ENCODE measurements at regions not wholly inside any gene's neighbourhood (a gene's known extent, or its start where the extent isn't known, plus 50 kb on each side); places are given as distances from the start of the nearest gene placed in this dataset.

DNA sequence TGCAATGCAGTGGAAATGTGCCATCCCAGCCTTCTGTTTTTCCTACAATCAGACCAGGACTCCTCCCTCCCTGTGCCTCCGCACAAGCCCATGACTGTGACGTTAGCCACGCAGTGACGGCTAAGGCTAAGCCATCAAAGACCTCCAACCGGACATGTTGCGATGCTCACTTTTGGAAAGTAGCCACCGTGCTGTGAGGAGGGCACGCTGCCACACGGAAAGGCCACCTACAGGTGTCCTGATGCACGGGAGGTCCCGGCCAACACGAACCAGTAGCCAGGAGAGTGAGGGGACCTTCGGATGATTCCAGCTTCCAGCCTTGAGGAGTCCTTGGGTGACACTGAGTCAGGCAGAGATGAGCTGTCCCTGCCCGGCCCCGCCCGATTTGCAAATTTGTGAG lies 53.9 kb downstream of the FOXL1 start:
- H3K36me3 ChIP-seq (ENCODE audit: control insufficient read depth in 5 of 5, insufficient read depth in 5 of 5, low read length in 5 of 5) = no peaks in the 10 kb centered on the region
- H3K4me3 ChIP-seq (ENCODE audit: low read depth in 1 of 5, low read length in 5 of 5) = no peak overlapping the region
- no peak overlapping the region for H3K27ac ChIP-seq (ENCODE audit: low read depth, low read length)
- peaks cover 0 to 9% (median 6%) of the 10 kb centered on the region in 5 donors for H3K27me3 ChIP-seq (ENCODE audit: control insufficient read depth in 5 of 5, insufficient read depth in 4 of 5, low read length in 5 of 5)
- H3K9ac ChIP-seq (ENCODE audit: low read length in 5 of 5) = no peak overlapping the region
- H3K4me1 ChIP-seq (ENCODE audit: control insufficient read depth in 5 of 5, insufficient read depth in 5 of 5, low read length in 5 of 5) = no peaks in the 10 kb centered on the region
- peaks cover 0 to 3% (median 3%) of the 10 kb centered on the region in 5 donors for H3K9me3 ChIP-seq (ENCODE audit: control insufficient read depth in 5 of 5, low read length in 5 of 5)

DNA sequence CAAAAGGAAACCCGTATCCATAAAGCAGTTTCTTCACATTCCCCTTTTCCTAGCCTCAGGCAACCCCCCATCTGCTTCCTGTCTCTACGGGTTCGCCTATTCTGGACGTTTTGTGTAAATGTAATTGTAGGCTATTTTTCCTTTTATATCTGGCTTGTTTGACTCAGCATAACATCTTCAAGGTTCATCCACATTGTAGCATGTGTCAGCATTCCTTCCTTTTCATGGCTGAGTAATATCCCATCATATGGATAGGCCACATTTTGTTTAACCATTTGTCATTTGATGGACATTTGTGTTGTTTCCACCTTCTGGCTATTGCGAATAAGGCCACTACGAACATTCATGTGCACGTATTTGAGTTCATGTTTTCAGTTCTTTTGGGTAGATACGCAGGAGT lies 54.6 kb downstream of the FOXL1 start:
- peaks cover 0 to 3% (median 0%) of the 10 kb centered on the region in 5 donors for H3K9me3 ChIP-seq (ENCODE audit: control insufficient read depth in 5 of 5, low read length in 5 of 5)
- no peaks in the 10 kb centered on the region for H3K36me3 ChIP-seq (ENCODE audit: control insufficient read depth in 5 of 5, insufficient read depth in 5 of 5, low read length in 5 of 5)
- no peak overlapping the region for H3K27ac ChIP-seq (ENCODE audit: low read depth, low read length)
- H3K4me3 ChIP-seq (ENCODE audit: low read depth in 1 of 5, low read length in 5 of 5) = no peak overlapping the region
- no peaks in the 10 kb centered on the region for H3K4me1 ChIP-seq (ENCODE audit: control insufficient read depth in 5 of 5, insufficient read depth in 5 of 5, low read length in 5 of 5)
- peaks cover 0 to 12% (median 10%) of the 10 kb centered on the region in 5 donors for H3K27me3 ChIP-seq (ENCODE audit: control insufficient read depth in 5 of 5, insufficient read depth in 4 of 5, low read length in 5 of 5)
- H3K9ac ChIP-seq (ENCODE audit: low read length in 5 of 5) = no peak overlapping the region

DNA sequence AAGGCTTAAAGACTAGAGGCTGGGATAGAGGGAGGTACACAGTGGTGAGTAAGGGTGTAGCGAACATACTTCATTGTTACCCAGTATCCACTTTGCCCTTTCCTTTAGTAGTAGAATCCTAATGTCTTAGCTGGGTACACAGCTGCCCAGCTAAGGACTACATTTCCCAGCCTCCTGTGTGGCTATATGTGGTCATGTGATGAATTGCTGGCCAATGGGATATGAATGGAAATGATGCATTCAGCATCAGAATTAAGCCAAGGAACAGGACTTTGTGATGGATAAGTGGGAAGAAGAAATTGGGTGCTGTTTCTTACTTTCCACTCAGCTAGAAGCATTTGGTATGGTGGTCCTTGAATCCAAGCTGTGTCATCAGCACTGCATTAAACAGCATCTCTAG lies 55.9 kb downstream of the FOXL1 start:
- Histone ChIP-seq H3K36me3 (ENCODE audit: control insufficient read depth in 5 of 5, insufficient read depth in 5 of 5, low read length in 5 of 5) (no peaks in the 10 kb centered on the region), H3K4me3 (ENCODE audit: low read depth in 1 of 5, low read length in 5 of 5) (no peak overlapping the region), H3K9me3 (ENCODE audit: control insufficient read depth in 5 of 5, low read length in 5 of 5) (peaks cover 0 to 3% (median 0%) of the 10 kb centered on the region in 5 donors), H3K4me1 (ENCODE audit: control insufficient read depth in 5 of 5, insufficient read depth in 5 of 5, low read length in 5 of 5) (no peaks in the 10 kb centered on the region), H3K27me3 (ENCODE audit: control insufficient read depth in 5 of 5, insufficient read depth in 4 of 5, low read length in 5 of 5) (peaks cover 0 to 17% (median 11%) of the 10 kb centered on the region in 5 donors), H3K27ac (ENCODE audit: low read depth, low read length) (no peak overlapping the region), H3K9ac (ENCODE audit: low read length in 5 of 5) (no peak overlapping the region)

GRCh38 chr16:86635176-86635876 lies 57.0 kb downstream of the FOXL1 start:
- Histone ChIP-seq H3K27me3 (ENCODE audit: control insufficient read depth in 5 of 5, insufficient read depth in 4 of 5, low read length in 5 of 5) (peaks cover 4 to 23% (median 11%) of the 10 kb centered on the region in 5 donors), H3K36me3 (ENCODE audit: control insufficient read depth in 5 of 5, insufficient read depth in 5 of 5, low read length in 5 of 5) (no peaks in the 10 kb centered on the region), H3K9me3 (ENCODE audit: control insufficient read depth in 5 of 5, low read length in 5 of 5) (peaks cover 0 to 3% (median 0%) of the 10 kb centered on the region in 5 donors), H3K9ac (ENCODE audit: low read length in 5 of 5) (no peak overlapping the region), H3K27ac (ENCODE audit: low read depth, low read length) (no peak overlapping the region), H3K4me1 (ENCODE audit: control insufficient read depth in 5 of 5, insufficient read depth in 5 of 5, low read length in 5 of 5) (peaks cover 0 to under 1% (median 0%) of the 10 kb centered on the region in 5 donors), H3K4me3 (ENCODE audit: low read depth in 1 of 5, low read length in 5 of 5) (no peak overlapping the region)

DNA sequence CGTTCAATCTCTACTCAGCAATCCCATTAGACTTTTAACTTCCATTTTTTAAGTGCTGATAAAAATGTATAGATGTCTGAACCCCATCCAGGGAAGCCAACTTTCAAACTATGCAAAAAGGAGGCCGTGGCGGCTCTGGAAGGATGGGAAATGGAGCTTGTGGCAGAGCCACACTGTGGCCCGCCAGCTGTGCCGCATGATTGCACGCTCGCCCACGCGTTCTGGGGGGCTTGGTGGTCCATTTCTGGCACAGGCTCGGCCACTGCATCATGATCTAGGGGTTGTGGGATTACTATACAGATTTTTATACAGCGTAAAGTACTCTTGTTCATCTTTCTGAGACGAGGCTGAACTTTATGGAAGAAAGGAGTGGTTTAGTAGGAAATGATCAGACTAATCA lies 57.6 kb downstream of the FOXL1 start:
- H3K36me3 ChIP-seq (ENCODE audit: control insufficient read depth in 5 of 5, insufficient read depth in 5 of 5, low read length in 5 of 5) = no peaks in the 10 kb centered on the region
- peaks cover 0 to 3% (median 0%) of the 10 kb centered on the region in 5 donors for H3K9me3 ChIP-seq (ENCODE audit: control insufficient read depth in 5 of 5, low read length in 5 of 5)
- H3K9ac ChIP-seq (ENCODE audit: low read length in 5 of 5) = no peak overlapping the region
- peaks cover 4 to 25% (median 14%) of the 10 kb centered on the region in 5 donors for H3K27me3 ChIP-seq (ENCODE audit: control insufficient read depth in 5 of 5, insufficient read depth in 4 of 5, low read length in 5 of 5)
- H3K4me3 ChIP-seq (ENCODE audit: low read depth in 1 of 5, low read length in 5 of 5) = no peak overlapping the region
- H3K4me1 ChIP-seq (ENCODE audit: control insufficient read depth in 5 of 5, insufficient read depth in 5 of 5, low read length in 5 of 5) = peaks cover 0 to 3% (median 0%) of the 10 kb centered on the region in 5 donors
- no peak overlapping the region for H3K27ac ChIP-seq (ENCODE audit: low read depth, low read length)

DNA sequence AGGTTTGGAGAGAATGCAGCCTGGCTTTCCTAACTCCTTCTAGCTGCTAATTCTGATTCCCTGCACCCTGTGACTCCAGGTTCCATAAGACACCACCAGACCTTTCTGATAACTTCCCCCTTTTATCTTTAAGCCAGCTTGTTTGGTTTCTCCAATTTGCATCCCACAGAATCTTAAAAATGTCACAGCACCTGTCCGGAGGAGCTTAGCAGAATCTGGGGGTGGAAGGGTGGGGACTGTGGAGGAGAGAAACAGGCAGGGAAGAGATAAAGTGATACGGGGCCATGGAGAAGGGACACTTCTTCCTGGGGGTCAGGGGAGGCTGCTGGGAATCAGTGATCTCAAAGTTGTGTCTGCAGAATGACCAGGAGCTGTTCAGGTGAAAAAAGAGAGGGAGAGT lies 59.4 kb downstream of the FOXL1 start:
- H3K4me3 ChIP-seq (ENCODE audit: low read depth in 1 of 5, low read length in 5 of 5) = no peak overlapping the region
- peaks cover 0 to 3% (median 0%) of the 10 kb centered on the region in 5 donors for H3K9me3 ChIP-seq (ENCODE audit: control insufficient read depth in 5 of 5, low read length in 5 of 5)
- H3K4me1 ChIP-seq (ENCODE audit: control insufficient read depth in 5 of 5, insufficient read depth in 5 of 5, low read length in 5 of 5) = peaks cover 0 to 3% (median 0%) of the 10 kb centered on the region in 5 donors
- H3K27ac ChIP-seq (ENCODE audit: low read depth, low read length) = no peak overlapping the region
- no peaks in the 10 kb centered on the region for H3K36me3 ChIP-seq (ENCODE audit: control insufficient read depth in 5 of 5, insufficient read depth in 5 of 5, low read length in 5 of 5)
- peaks cover 4 to 25% (median 14%) of the 10 kb centered on the region in 5 donors for H3K27me3 ChIP-seq (ENCODE audit: control insufficient read depth in 5 of 5, insufficient read depth in 4 of 5, low read length in 5 of 5)
- H3K9ac ChIP-seq (ENCODE audit: low read length in 5 of 5) = no peak overlapping the region

DNA sequence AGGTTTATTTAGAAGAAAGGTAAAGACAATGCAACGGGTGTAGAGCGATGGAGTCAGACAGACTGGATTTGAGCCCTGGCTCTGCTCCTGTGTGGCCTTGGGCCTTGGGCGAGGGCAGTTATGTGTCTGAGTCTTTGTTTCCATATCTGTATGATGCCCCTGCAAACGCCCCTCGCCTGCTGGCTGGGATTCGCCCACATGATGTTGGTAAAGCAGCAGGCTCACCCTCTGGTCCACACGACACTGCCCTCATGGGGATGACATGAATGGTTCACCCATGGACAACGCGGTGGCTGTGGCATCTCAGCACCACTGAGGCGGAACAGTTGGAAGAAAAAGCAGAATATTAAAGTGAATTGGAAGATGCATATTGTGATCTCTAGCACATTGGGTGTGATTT lies 60.3 kb downstream of the FOXL1 start:
- Histone ChIP-seq H3K4me1 (ENCODE audit: control insufficient read depth in 5 of 5, insufficient read depth in 5 of 5, low read length in 5 of 5) (peaks cover 0 to 3% (median 0%) of the 10 kb centered on the region in 5 donors), H3K27me3 (ENCODE audit: control insufficient read depth in 5 of 5, insufficient read depth in 4 of 5, low read length in 5 of 5) (peaks cover 4 to 25% (median 14%) of the 10 kb centered on the region in 5 donors), H3K27ac (ENCODE audit: low read depth, low read length) (no peak overlapping the region), H3K9me3 (ENCODE audit: control insufficient read depth in 5 of 5, low read length in 5 of 5) (peaks cover 0 to 3% (median 0%) of the 10 kb centered on the region in 5 donors), H3K4me3 (ENCODE audit: low read depth in 1 of 5, low read length in 5 of 5) (no peak overlapping the region), H3K9ac (ENCODE audit: low read length in 5 of 5) (no peak overlapping the region), H3K36me3 (ENCODE audit: control insufficient read depth in 5 of 5, insufficient read depth in 5 of 5, low read length in 5 of 5) (no peaks in the 10 kb centered on the region)

- no peak overlapping the region for H3K27ac ChIP-seq (ENCODE audit: low read depth, low read length)
- H3K27me3 ChIP-seq (ENCODE audit: control insufficient read depth in 5 of 5, insufficient read depth in 4 of 5, low read length in 5 of 5) = peaks cover 4 to 25% (median 14%) of the 10 kb centered on the region in 5 donors
- H3K4me3 ChIP-seq (ENCODE audit: low read depth in 1 of 5, low read length in 5 of 5) = no peak overlapping the region
- H3K9ac ChIP-seq (ENCODE audit: low read length in 5 of 5) = no peak overlapping the region
- peaks cover 0 to 3% (median 0%) of the 10 kb centered on the region in 5 donors for H3K4me1 ChIP-seq (ENCODE audit: control insufficient read depth in 5 of 5, insufficient read depth in 5 of 5, low read length in 5 of 5)
- peaks cover 0 to 3% (median 0%) of the 10 kb centered on the region in 5 donors for H3K9me3 ChIP-seq (ENCODE audit: control insufficient read depth in 5 of 5, low read length in 5 of 5)
- no peaks in the 10 kb centered on the region for H3K36me3 ChIP-seq (ENCODE audit: control insufficient read depth in 5 of 5, insufficient read depth in 5 of 5, low read length in 5 of 5)
Observed at GRCh38 chr16:86639354-86639753, 61.0 kb downstream of the FOXL1 start.

DNA sequence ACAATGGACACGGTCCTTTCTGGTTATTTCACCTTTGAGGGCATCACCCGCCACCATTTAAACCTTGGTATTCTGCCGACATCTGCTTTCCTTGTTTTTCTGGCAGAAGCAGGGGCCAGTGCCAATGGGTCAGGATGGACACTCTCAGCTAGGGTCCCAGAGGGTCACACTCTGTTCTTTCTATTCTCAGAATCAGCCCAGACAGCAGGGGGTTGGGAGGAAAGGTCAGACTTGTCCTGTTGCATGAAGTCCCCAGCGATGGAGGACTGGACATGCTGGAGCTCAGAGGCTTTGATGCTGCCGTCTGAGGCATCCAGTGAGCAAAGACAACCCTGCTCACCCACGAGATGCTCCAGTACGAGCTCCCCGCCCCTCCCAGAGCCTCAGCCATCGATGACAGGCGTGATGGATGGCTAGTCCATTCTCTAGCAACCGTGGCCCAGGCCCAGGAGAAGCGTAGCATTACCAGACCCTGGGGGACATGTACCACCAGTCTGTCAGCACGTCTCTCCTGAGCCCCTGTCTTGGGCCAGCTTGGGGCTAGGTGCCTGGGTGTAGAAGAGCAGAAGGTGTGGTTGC lies 62.0 kb downstream of the FOXL1 start:
- no peaks in the 10 kb centered on the region for H3K36me3 ChIP-seq (ENCODE audit: control insufficient read depth in 5 of 5, insufficient read depth in 5 of 5, low read length in 5 of 5)
- H3K9ac ChIP-seq (ENCODE audit: low read length in 5 of 5) = no peak overlapping the region
- H3K27me3 ChIP-seq (ENCODE audit: control insufficient read depth in 5 of 5, insufficient read depth in 4 of 5, low read length in 5 of 5) = peaks cover 4 to 25% (median 14%) of the 10 kb centered on the region in 5 donors
- H3K4me1 ChIP-seq (ENCODE audit: control insufficient read depth in 5 of 5, insufficient read depth in 5 of 5, low read length in 5 of 5) = peaks cover 0 to 3% (median 0%) of the 10 kb centered on the region in 5 donors
- H3K4me3 ChIP-seq (ENCODE audit: low read depth in 1 of 5, low read length in 5 of 5) = no peak overlapping the region
- H3K27ac ChIP-seq (ENCODE audit: low read depth, low read length) = no peak overlapping the region
- peaks cover 0 to 3% (median 0%) of the 10 kb centered on the region in 5 donors for H3K9me3 ChIP-seq (ENCODE audit: control insufficient read depth in 5 of 5, low read length in 5 of 5)

GRCh38 chr16:86642087-86642486 lies 63.7 kb downstream of the FOXL1 start:
- Histone ChIP-seq H3K4me1 (ENCODE audit: control insufficient read depth in 5 of 5, insufficient read depth in 5 of 5, low read length in 5 of 5) (peaks cover 0 to 3% (median 0%) of the 10 kb centered on the region in 5 donors), H3K4me3 (ENCODE audit: low read depth in 1 of 5, low read length in 5 of 5) (no peak overlapping the region)

More at GRCh38 chr16:86642087-86642486, 63.7 kb downstream of the FOXL1 start:
- H3K27me3 ChIP-seq (ENCODE audit: control insufficient read depth in 5 of 5, insufficient read depth in 4 of 5, low read length in 5 of 5) = peaks cover 3 to 19% (median 11%) of the 10 kb centered on the region in 5 donors
- H3K36me3 ChIP-seq (ENCODE audit: control insufficient read depth in 5 of 5, insufficient read depth in 5 of 5, low read length in 5 of 5) = no peaks in the 10 kb centered on the region
- H3K9ac ChIP-seq (ENCODE audit: low read length in 5 of 5) = no peak overlapping the region
- no peak overlapping the region for H3K27ac ChIP-seq (ENCODE audit: low read depth, low read length)
- peaks cover 0 to 3% (median 3%) of the 10 kb centered on the region in 5 donors for H3K9me3 ChIP-seq (ENCODE audit: control insufficient read depth in 5 of 5, low read length in 5 of 5)
